ENCODE measurements at regions not wholly inside any gene's neighbourhood (a gene's known extent, or its start where the extent isn't known, plus 50 kb on each side); places are given as distances from the start of the nearest gene placed in this dataset.

- TF ChIP-seq EZH2 (IDR thresholded peaks at IDR 0.05), result no peak
- no peak for TF ChIP-seq POLR2AphosphoS5 (IDR thresholded peaks at IDR 0.05; ENCODE audit: borderline replicate concordance, low read depth, low read length)
These were observed 156.6 kb upstream of the NLRP1 start for GRCh38 chr17:5740937-5741336.

All from SK-N-MC (cell line).